ENCODE measurements at regions not wholly inside any gene's neighbourhood (a gene's known extent, or its start where the extent isn't known, plus 50 kb on each side); places are given as distances from the start of the nearest gene placed in this dataset.

DNA sequence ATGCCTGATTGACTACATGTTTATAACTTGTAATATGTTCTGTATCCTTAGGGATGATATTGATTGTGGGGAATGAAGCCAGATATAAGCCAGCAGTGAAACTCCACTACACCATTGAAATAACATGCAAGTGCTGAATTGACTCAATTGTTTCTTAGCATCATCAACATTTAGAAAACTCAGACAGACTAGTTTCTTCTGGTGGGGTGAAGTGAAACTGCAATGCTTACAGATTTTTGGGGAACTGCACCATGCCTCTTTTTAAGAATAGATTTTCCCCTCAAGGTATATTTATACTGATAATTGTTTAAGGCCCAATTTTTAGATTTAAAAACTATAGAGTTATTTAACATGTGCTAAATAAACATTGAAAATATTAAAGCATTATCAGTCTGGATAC lies 1044.6 kb upstream of the EYS start:
- in situ Hi-C loops (cut with HindIII; ENCODE audit: low sequenced_read_pairs) = no loop called here

DNA sequence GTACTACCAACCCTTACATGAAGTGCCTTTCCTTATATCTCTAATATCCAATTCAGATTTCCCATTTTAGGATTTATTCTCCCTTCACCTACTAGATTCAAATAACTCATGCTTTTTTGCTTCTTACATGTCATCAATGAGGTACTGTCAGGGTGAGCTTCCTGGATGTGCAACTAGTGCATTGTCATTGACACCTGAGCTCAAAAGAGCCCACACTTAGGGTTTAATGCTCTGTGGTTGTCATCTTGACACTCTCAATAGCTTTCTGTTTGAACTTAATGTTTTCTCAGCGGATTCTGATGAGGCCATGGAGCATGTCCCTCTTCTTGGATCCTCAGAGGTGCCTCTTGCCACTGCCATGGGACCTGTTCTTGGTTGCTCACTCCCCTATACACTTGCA lies 1033.3 kb upstream of the EYS start:
- in situ Hi-C loops (cut with HindIII; ENCODE audit: low sequenced_read_pairs) = no loop called here

DNA sequence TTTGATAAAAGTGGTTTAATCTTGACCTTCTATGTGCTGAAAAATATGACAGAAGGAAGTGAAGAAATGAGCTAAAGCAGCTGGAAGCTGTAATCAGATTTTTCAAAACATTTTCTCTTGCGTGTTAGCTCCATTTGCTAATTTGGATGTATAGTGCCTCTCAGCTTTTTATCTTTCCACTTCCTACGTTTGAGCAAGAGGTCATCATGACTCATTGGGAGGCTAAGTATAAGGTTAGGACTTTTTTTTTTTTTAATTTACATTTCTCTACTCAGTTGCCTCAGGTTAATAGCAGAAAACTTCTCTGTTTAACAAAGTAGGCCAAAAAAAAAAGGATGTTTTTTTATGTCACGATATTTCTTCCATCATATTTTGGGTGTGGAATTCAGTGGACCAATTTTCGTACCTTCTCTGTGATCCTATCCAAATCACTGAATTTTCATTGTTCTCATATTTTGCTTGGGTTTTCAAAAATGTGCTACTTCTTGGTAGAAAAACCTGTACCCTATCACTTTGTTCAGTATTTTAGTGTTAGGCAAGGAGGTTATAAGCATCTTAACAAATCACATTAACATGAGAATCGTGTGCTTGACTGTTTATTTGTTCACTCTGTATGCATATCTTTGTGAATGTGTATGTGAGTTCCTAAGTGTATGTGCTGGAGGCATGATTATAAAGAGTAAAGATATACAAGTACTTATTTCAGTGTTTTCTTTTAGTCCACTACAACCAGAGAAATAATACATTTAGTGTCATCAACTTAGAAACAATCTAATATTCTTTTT lies 1028.3 kb upstream of the EYS start:
- in situ Hi-C loops (cut with HindIII; ENCODE audit: low sequenced_read_pairs) = no loop called here

DNA sequence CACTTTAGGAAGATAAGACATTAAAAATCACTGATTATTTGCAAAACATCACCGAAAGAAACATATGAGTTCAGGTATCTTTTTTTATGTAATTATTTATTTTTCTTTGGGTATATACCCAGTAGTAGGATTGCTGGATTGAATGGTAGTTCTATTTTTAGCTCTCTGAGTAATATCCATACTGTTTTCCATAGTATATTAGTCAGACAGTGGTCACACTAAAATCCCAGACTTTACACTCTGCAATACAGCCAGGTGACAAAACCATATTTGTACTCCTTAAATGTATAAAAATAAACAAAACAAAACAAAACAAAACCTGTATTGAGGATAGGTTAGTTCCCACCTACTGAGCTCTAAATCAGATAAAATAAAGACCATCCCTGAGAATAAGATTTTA lies 1024.3 kb upstream of the EYS start:
- in situ Hi-C loops (cut with HindIII; ENCODE audit: low sequenced_read_pairs) = no loop called here

DNA sequence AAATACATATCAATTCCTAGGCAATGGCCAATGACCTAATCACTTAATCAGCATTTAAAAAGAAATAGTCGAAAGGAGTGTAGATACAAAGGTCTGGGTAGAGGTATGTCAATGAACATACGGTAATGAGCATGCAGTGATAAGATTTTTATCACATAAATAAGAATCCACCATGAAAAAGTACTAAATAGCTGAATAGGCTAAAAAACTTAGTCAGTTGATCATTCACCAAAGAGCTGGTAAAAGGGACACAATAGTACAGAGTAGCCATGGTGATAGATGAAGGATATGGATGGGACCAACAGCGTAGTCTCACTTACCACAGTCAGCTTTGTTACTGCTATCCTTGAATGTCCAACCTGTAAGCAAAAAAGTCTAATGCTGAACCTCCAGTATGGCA lies 1018.6 kb upstream of the EYS start:
- in situ Hi-C loops (cut with HindIII; ENCODE audit: low sequenced_read_pairs) = no loop called here

DNA sequence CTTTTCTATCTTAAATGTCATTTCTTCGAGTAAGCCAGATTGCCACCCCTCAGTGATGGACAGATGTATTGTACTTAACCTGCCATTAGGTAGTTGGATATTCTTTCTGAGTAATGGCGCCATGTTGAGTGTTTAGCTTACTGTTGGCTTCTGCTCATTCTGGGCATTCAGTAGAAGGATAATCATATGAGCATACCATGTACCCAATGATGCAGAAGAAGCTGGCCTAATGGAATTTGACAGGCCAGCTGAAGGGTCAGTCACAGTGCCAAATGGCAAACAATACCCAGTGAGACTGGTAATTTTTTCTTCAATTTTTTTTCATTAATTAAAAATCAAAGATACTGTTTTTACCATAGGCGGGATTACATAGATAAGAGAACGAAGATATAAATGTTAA lies 1010.8 kb upstream of the EYS start:
- in situ Hi-C loops (cut with HindIII; ENCODE audit: low sequenced_read_pairs) = no loop called here

DNA sequence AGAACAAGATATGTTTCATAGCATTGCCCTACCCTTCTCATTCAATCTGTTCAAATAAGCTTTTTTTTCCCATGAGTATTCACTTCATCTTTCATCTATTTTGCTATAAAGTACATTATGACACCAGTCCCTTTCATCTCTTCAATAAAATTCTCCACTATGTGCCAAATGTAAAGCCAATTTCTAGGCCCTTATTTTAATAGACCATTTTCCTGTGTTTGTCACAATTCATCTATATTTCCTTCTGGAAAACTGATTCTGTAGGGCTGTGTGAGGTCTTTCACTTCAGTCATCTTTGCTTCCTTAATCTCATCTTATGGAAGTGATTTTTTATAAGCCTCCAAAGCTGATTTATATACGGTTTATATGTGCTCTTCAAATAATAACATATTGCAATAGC lies 992.4 kb upstream of the EYS start:
- in situ Hi-C loops (cut with HindIII; ENCODE audit: low sequenced_read_pairs) = no loop called here

DNA sequence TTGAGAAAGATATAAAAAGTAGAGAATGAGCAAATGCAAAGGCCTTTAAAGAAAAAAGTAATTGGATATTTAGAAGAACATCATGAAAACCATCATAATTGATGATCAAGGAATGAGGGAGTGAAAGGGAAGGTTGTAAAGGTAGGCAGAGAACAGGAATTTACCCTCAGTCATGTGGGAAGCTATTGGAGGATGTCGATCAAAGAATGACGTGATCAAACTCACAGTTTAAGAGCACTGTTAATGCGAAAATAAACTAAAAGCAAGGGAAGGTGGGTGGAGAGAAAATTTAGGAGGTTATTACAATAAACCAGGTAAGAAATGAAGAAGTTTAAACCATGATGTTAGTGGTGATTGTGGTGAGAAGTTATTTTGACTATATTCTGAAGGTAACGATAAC lies 982.6 kb upstream of the EYS start:
- in situ Hi-C loops (cut with HindIII; ENCODE audit: low sequenced_read_pairs) = no loop called here

DNA sequence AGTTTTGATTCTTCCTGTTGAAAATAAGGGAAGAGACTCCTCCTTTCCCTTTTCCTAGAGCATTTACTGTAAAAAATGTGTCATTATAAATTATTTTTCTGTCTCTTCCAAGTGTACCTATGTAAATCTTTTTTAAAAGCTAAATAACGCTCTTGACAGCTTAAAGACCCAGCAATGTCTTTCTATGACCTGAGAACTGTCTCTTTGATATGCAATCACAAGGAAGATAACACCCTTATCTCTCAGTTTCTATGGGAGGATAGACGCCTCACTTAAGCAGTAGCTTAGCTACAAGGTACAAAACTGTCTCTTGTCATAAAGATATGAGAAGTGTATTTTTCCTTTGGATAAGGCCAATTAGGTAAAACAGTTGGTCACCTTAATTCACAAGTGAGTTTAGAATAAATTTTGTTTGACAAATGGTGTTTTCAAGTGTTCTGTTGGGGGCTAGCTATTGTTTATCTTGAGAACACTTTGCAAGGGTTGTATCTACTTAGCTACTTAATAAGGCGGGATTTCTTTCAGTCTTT lies 980.6 kb upstream of the EYS start:
- in situ Hi-C loops (cut with HindIII; ENCODE audit: low sequenced_read_pairs) = no loop called here

DNA sequence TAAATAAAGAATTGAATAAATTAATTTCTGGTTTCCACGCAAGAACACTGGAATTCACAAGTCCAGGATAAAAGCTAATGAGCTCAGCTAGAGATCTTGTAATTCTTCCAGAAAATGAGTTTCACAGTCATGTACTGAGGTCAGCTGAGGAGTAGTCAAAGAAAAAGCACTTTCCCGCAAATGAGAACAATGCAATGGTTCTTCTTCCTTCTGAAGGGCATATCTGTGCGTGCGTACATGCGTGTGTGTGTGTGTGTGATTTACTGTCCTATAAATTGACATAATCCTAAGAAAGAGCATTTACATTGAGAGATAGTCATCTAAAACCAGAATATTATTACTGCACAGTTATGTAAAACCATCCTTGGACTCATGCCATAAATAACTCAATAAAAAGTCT lies 968.9 kb upstream of the EYS start:
- in situ Hi-C loops (cut with HindIII; ENCODE audit: low sequenced_read_pairs) = no loop called here

DNA sequence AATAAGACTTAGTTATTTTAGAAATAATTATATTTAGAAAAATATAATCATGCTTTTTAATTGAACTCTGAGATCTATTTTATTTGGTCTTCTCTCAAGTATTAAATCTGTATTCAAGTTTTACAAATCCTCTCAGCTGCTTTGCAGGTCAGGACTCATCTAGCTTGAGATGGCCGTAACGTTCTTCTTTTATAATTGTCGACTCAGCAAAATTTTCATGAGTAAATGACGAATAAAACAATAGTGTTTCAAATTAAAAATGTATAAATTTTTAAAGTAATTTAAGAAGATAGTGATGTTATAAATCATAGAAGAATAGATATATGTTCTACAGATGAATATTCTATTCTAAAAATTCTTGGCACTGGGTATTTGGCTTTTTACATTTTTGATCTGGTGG lies 957.1 kb upstream of the EYS start:
- in situ Hi-C loops (cut with HindIII; ENCODE audit: low sequenced_read_pairs) = no loop called here

DNA sequence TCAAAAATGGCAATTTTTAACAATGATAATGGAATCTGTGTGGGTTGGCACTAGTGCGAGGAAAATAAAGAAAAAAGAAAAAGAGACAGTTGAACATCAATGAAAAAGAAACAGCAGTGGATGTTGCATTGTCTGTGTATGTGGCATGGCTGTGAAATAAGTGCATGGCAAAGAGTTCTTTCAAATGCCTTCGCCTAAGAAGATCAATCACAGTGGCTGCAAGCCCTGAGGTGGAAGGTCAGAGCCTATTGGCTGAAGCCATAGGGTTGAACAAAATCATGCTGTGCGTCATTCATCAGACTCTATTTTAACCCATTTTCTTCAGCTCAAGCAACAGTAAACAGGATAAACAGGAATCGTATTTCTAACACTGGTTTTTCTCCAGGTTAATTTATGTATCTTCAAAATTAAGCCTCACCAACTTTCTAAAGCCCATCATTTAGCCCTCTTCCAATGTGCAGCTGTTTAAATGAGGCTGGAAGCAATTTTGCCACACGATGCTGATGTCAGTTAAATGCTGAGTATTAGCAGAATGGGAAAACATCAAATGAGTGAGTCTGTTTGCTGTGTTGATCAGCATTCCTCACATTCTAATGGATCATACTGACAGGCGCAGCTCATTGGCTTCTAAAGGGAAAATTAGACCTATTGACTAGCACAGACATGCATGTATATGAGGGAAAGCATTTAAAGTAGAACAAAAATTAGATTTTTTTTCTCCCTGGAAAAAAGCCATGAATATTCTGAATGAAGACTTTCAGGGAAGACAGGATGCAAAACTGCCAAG lies 955.9 kb upstream of the EYS start:
- in situ Hi-C loops (cut with HindIII; ENCODE audit: low sequenced_read_pairs) = no loop called here

DNA sequence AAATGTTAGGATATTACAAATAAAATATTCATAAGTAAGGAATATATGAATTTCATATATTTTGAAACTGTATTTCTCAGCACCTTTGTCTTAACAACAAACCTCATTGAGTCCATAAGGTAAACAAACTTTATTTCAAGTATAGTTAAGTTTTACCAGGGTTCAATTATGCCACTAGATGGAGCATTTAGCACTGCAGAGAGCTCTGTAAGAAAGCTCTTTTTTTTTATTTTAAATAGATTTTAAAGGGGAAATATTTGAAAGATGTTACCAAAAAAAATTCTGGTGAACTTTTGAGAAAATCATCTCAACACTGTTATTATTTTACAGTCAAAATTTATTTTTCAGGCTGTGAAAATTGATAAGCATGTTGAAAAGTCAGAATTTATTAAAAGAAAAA lies 955.2 kb upstream of the EYS start:
- in situ Hi-C loops (cut with HindIII; ENCODE audit: low sequenced_read_pairs) = no loop called here

DNA sequence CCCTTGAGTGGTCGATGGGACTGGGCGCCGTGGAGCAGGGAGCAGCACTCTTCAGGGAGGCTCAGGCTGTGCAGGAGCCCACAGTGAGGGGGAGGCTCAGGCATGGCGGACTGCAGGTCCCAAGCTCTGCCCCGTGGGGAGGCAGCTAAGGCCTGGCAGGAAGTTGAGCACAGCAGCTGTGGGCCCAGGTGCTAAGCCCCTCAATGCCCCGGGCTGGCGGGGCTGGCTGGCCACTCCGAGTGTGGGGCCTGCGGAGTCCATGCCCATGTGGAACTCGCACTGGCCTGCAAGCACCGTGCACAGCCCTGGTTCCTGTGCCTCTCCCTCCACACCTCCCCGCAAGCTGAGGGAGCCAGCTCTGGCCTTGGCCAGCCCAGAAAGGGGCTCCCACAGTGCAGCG lies 948.4 kb upstream of the EYS start:
- in situ Hi-C loops (cut with HindIII; ENCODE audit: low sequenced_read_pairs) = no loop called here

DNA sequence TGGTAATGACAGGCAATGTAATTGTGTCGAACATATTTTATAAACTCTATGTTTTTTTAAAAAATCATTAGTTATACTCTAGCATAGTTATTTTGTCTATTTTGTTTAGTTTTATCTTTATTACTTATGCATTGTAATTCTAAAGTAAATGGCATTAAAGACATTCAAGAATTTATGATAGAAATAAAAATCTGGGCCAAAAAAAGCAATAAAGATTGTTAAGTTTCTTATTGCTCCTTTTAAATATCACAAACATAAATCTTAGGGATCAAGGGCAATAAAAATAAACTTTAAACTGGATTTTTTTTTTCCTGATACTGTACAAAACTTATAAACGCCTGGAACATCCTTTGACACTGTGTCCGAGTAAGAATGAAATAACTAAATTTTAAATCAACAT lies 931.5 kb upstream of the EYS start:
- in situ Hi-C loops (cut with HindIII; ENCODE audit: low sequenced_read_pairs) = no loop called here

DNA sequence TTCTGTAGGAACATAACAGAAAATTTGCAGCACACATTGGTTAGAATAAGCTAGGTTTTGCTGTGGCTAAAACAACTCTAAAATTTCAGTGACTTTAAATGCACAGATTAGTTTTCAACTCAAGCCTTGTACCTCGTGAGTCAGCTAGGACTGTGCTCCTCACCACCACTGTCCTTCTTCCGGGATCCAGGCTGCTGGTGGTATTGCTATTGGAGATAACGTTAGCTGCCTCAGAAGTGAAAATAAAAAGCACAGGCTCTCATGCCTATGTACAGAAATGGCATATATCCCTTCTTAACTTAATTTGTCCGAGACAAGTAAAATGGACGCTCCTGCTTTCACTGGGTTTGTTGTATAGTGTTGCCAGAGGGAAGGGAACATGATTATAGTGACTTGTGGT lies 931.1 kb upstream of the EYS start:
- in situ Hi-C loops (cut with HindIII; ENCODE audit: low sequenced_read_pairs) = no loop called here

DNA sequence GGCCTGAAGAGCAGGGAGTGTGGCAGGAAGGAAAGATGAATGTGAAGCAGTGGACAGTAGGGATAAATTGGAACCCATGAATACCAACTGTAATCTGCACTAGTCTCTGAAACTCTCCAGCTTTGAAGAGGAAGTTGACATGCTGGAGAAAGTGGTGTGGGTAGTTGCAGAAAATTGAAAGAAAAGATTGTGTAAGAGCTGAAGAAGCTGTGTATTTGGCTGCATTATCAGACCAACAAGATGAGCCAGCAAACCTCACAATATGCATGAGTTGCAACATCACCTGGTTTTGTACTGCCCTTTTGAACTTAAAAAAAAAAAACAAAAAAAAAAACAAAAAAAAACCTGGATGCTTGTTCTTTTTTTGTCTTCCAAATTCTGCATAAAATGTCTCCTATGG lies 921.9 kb upstream of the EYS start:
- in situ Hi-C loops (cut with HindIII; ENCODE audit: low sequenced_read_pairs) = no loop called here

DNA sequence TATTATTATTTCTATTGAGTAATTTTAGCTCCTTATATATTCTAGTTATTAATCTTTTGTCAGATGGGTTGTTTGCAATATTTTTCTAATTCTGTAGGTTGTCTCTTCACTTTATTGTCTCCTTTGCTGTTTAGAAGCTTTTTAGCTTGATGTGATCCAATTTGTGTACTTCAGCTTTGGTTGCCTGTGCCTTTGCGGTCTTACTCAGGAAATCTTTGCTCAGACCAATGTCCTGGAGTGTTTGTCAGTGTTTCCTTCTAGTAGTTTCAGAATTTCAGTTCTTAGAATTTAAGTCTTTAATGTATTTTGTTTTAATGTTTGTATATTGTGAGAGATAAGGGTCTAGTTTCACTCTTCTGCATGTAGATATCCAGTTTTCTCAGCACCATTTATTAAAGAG lies 916.0 kb upstream of the EYS start:
- in situ Hi-C loops (cut with HindIII; ENCODE audit: low sequenced_read_pairs) = no loop called here

DNA sequence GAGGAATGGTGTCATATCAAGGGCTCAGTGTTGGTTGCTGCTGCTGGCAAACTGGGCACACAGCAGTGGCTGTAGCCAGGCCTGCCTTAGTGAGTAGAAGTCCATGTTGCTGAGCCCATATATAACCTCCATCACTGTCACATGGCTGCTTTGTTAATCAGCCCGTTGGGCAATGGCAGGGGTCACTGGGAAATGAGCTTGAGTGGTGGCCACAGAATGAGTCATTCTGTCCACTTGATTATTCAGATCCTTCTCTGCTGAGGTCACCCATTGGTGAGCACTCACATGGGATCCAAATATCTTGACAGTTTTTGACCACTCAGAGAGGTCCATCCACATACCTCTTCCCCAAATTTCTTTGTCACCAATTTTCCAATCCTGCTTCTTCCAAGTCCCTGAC lies 898.9 kb upstream of the EYS start:
- in situ Hi-C loops (cut with HindIII; ENCODE audit: low sequenced_read_pairs) = no loop called here

DNA sequence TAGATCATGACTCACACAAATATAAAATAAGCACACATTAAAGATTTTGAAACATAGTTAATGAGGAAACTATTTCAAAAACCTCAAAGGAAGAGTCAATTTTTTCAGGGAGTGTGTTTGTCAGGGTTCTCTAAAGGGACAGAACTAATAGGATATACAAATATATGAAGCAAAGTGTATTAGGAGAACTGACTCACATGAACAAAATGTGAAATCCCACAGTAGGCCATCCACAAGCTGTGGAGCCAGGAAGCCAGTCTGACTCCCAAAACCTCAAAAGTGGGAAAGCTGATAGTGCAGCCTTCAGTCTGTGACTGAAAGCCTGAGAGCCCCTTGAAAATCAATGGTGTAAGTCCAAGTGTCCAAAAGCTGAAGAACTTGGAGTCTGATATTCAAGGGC lies 898.0 kb upstream of the EYS start:
- in situ Hi-C loops (cut with HindIII; ENCODE audit: low sequenced_read_pairs) = no loop called here

DNA sequence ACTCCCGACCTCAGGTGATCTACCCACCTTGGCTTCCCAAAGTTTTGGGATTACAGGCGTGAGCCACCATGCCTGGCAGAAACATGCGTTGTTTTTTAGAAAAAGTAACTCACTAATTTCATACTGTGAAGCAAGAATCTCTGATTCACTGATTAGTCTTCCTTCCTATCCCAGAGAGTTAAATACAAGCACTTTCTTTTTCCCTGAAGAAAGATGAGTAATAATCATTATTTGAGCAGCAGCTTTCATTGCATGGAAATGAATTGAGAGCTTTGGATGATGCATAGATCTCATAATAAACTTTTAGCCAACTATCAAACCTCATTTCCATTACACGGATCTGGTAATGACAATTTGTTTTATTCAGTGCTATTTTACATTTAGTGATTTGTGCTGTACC lies 892.5 kb upstream of the EYS start:
- in situ Hi-C loops (cut with HindIII; ENCODE audit: low sequenced_read_pairs) = no loop called here

DNA sequence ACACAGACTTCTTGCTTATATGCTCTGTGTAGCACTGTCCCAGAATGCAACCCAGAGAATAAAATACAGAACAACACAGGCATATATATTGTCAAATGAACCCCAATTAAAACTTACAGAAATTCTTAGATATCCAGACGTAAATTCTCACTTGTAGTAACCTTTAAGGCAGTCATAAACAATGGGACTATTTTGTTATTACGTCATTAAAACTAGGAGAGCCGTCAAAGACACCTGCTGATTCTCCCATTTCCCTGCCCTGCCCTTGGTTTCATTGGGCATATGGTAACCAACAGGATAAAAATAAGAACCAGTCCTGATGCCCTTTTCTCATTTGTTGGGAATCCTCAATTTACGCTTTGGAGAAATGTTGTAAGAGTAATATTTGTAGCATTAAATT lies 871.3 kb upstream of the EYS start:
- in situ Hi-C loops (cut with HindIII; ENCODE audit: low sequenced_read_pairs) = no loop called here
